ENCODE measurements at regions not wholly inside any gene's neighbourhood (a gene's known extent, or its start where the extent isn't known, plus 50 kb on each side); places are given as distances from the start of the nearest gene placed in this dataset.

DNA sequence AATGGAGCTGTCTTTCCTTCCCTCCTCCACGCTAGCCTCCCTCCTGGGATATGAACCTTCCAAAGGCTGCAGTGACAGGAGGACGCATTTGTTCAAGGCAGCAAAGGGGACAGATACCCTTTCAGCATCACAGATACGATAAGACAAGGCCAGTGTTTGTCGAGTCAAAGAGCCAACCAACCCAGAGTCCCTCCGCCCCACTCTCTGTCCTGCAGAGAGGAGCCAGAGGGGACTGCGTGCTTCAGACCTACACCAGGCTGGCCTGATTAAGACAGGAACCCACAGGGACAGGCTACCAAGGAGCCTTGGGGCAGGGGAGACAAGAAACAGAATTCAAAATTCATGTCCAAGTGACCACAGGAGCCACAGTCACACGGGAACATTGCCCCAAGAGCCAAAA, 72.6 kb upstream of the CDH5 start:
- Histone ChIP-seq H3K27me3 (peaks cover 0 to 14% (median 0%) of the 10 kb centered on the region in 7 donors), H3K27ac (no peak overlapping the region), H3K36me3 (no peaks in the 10 kb centered on the region), H3K4me3 (no peak overlapping the region), H3K9me3 (peaks cover 0 to 4% (median 0%) of the 10 kb centered on the region in 11 donors), H3K4me1 (no peaks in the 10 kb centered on the region)
- no peak for DNase-seq
- intact Hi-C loops (cut with DNase I): no loop called here
- WGBS, 2 donors: 58 to 74% methylated on average over 7 of the region's 7 CpGs
- ATAC-seq: no peak
- TF ChIP-seq, protein P1, sequence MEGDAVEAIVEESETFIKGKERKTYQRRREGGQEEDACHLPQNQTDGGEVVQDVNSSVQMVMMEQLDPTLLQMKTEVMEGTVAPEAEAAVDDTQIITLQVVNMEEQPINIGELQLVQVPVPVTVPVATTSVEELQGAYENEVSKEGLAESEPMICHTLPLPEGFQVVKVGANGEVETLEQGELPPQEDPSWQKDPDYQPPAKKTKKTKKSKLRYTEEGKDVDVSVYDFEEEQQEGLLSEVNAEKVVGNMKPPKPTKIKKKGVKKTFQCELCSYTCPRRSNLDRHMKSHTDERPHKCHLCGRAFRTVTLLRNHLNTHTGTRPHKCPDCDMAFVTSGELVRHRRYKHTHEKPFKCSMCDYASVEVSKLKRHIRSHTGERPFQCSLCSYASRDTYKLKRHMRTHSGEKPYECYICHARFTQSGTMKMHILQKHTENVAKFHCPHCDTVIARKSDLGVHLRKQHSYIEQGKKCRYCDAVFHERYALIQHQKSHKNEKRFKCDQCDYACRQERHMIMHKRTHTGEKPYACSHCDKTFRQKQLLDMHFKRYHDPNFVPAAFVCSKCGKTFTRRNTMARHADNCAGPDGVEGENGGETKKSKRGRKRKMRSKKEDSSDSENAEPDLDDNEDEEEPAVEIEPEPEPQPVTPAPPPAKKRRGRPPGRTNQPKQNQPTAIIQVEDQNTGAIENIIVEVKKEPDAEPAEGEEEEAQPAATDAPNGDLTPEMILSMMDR (IDR thresholded peaks at IDR 0.05): no peak

DNA sequence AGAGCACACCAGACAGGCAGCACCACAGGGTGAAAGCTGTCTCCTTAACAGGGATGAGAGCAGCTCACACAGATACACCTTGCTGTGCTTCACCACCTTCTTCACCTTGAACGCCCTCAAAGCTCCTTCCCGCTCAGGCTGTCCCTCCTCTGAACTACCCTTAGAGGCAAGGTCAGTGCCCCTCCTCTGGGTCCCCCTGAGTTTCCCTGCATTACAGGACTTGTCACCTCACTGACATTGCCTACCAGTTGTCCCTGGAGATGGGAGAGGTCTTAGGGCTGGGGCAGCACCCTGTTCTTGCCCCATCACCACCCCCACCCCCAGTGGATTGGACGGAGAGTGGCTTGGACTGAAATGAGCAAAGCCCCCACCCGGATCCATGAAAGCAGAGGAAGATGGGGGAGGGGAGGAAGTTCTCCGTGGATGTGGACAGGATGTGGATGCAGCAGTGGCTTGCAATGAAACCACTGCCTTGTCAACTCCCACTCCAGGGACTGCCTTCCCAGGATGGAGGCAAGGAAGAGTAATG, 73.2 kb upstream of the CDH5 start:
- H3K27me3 ChIP-seq: peaks cover 0 to 14% (median 0%) of the 10 kb centered on the region in 7 donors
- intact Hi-C loops (cut with DNase I): no loop called here
- TF ChIP-seq, protein P1 (IDR thresholded peaks at IDR 0.05): no peak
- no peaks in the 10 kb centered on the region for H3K9me3 ChIP-seq
- no peaks in the 10 kb centered on the region for H3K36me3 ChIP-seq
- DNase-seq (no peak), ATAC-seq (no peak)
- no peaks in the 10 kb centered on the region for H3K4me1 ChIP-seq
- H3K27ac ChIP-seq: no peak overlapping the region
- H3K4me3 ChIP-seq: no peak overlapping the region
- WGBS, 2 donors: 65 to 76% methylated on average over 5 of the region's 5 CpGs

DNA sequence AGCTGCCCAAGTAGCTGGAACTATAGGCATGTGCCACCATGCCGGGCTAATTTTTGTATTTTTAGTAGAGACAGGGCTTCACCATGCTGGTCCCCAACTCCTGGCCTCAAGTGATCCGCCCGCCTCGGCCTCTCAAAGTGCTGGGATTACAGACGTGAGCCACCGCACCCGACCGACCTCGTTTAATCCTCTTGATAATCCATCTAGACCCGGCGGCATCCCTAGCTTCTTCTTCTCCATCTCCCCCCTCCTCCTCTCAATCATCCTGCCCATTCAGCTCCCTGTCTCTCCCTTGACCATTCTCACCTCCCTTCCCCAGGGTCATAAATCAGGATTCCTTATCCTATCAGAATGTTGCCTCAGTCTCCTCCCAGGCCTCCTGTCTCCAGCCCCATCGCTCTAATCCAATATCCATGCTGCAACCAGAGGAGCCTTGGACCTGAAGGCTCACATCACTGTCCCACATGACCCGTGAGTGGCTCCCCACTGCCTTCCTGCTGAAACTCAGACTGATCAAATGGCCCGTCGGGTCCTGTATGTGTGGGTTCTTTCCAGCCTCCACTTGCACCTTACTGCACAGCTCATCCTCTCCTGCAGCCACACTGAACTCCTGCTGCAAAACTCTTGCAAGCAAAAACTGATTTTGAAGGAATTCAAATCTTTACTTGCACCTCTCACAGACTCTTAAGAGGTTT, 74.1 kb upstream of the CDH5 start:
- Histone ChIP-seq H3K4me1 (no peaks in the 10 kb centered on the region), H3K27ac (no peak overlapping the region), H3K9me3 (no peaks in the 10 kb centered on the region), H3K4me3 (no peak overlapping the region), H3K27me3 (peaks cover 0 to 14% (median 0%) of the 10 kb centered on the region in 7 donors), H3K36me3 (no peaks in the 10 kb centered on the region)
- intact Hi-C loops (cut with DNase I): no loop called here
- DNase-seq (no peak), ATAC-seq (no peak)
- TF ChIP-seq, protein P1 (IDR thresholded peaks at IDR 0.05): no peak
- WGBS, 2 donors: 88 to 89% methylated on average over 14 to 15 of the region's 15 CpGs

DNA sequence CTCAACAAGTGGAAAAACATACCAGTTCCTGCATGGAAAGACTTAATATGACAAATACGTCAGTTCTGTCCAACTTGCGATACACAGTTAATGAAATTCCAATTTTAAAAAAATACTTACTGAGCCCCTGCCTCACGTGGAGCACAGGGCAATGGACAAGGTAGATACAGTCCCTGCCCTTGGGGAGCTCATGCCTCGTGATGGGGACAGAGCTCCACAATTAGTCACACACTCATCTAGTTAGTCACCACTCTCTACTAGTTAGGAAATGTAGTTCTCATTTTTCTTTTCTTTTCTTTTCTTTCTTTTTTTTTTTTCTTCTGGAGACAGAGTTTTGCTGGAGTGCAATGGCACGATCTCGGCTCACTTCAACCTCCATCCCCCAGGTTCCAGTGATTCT, 74.7 kb upstream of the CDH5 start:
- Histone ChIP-seq H3K36me3 (no peaks in the 10 kb centered on the region), H3K27me3 (peaks cover 0 to 14% (median 0%) of the 10 kb centered on the region in 7 donors), H3K4me1 (no peaks in the 10 kb centered on the region), H3K27ac (no peak overlapping the region), H3K4me3 (no peak overlapping the region), H3K9me3 (no peaks in the 10 kb centered on the region)
- 89 to 94% methylated on average over 6 of the region's 6 CpGs for WGBS, 2 donors
- DNase-seq (no peak), ATAC-seq (no peak)
- TF ChIP-seq, protein P1 (IDR thresholded peaks at IDR 0.05): no peak
- intact Hi-C loops (cut with DNase I): no loop called here
